ENCODE measurements at regions not wholly inside any gene's neighbourhood (a gene's known extent, or its start where the extent isn't known, plus 50 kb on each side); places are given as distances from the start of the nearest gene placed in this dataset.

DNA sequence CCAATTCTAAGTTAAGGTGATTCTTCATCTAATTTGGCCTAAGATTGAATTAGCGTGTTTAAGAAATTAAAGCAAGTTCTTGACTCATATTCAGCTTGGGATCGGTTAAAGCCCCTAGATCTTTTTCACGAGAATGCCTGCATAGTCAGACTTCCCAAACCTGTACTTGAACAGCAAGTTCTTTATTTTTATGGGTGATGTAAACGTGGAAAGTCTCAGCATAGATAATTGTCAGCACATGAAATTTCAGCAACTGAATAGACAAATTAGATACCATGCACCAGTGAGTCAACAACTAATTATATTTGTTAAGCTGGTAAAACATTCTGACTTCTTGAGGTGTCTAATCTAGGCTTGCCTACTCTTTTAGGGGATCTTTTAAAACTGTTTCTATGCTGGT is 183.1 kb upstream of the TNFAIP3 start:
- TF ChIP-seq ZNF274 (IDR thresholded peaks at IDR 0.05; ENCODE audit: low read depth, low read length): no peak
- no peak overlapping the region for H3K4me3 ChIP-seq (ENCODE audit: low read length)

DNA sequence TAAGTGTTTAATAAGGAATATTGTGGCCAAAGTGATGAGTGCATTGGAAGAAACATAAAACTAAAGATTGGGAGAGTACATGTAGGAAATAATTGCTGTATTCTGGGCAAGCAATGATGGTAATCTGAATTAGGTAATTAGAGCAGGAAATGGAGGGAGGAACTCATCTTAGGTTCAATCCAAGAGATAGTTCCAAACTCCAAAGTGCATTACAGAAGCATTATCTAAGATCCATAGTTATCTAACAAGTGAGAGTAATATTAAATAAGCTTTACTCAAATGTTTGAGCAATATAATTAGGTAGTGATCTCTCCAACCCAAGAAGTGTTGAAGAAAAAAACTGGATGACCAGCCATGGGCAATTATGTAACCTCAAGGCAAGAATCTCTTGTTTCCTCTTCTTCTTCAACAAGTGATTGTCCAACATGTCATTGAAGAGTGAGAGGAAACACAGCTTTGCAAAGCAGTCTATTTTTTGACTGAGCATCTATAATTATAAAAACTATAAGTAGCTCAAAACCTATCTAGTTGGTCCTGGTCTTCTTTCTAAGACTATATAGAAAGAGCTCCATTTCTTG is 181.2 kb upstream of the TNFAIP3 start:
- TF ChIP-seq ZNF274 (IDR thresholded peaks at IDR 0.05; ENCODE audit: low read depth, low read length): no peak
- no peak overlapping the region for H3K4me3 ChIP-seq (ENCODE audit: low read length)

DNA sequence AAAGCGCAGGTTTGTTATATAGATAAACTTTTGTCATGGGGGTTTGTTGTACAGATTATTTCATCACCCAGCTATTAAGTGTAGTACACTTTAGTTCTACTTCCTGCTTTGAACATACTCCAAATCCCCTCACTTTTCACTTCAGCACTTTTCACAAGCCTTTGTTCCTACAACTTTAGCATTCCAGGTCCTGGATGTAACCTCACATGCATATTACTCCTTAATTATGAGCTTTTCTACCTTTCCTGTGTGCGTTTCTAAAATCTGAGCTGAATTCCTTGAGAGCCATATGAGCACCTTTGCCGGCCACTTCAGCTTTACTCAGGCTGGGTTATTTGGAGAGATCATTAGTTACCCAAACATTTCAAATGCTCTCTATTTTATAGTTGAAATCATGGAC is 179.2 kb upstream of the TNFAIP3 start:
- no peak for TF ChIP-seq ZNF274 (IDR thresholded peaks at IDR 0.05; ENCODE audit: low read depth, low read length)
- no peak overlapping the region for H3K4me3 ChIP-seq (ENCODE audit: low read length)

GRCh38 chr6:137688230-137688971 is 178.7 kb upstream of the TNFAIP3 start:
- TF ChIP-seq ZNF274 (IDR thresholded peaks at IDR 0.05; ENCODE audit: low read depth, low read length): no peak
- H3K4me3 ChIP-seq (ENCODE audit: low read length): no peak overlapping the region

DNA sequence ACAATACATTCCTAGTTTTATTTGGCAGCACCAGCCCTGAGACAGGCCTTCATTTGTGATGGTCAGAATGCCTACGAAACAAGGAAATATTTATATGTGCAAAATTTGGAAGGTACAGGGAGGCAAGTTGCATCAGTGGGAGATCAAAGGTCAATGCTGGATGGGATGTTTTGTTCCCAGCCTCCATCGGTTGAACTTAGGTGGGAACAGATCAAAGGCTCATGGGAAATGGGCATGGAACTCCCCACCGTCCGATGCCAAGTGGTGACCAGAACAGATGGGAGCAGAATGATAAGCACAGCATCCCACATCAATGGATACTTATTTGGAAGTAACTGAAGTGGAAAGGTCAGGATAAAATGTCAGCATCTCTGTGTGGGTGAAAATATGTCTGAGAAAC is 177.7 kb upstream of the TNFAIP3 start:
- H3K4me3 ChIP-seq (ENCODE audit: low read length): no peak overlapping the region
- no peak for TF ChIP-seq ZNF274 (IDR thresholded peaks at IDR 0.05; ENCODE audit: low read depth, low read length)

- no peak overlapping the region for H3K4me3 ChIP-seq (ENCODE audit: low read length)
- no peak for TF ChIP-seq ZNF274 (IDR thresholded peaks at IDR 0.05; ENCODE audit: low read depth, low read length)
Measured at GRCh38 chr6:137690034-137690433, 177.0 kb upstream of the TNFAIP3 start.

- H3K4me3 ChIP-seq (ENCODE audit: low read length): no peak overlapping the region
- no peak for TF ChIP-seq ZNF274 (IDR thresholded peaks at IDR 0.05; ENCODE audit: low read depth, low read length)
Measured at GRCh38 chr6:137690721-137691120, 176.3 kb upstream of the TNFAIP3 start.

DNA sequence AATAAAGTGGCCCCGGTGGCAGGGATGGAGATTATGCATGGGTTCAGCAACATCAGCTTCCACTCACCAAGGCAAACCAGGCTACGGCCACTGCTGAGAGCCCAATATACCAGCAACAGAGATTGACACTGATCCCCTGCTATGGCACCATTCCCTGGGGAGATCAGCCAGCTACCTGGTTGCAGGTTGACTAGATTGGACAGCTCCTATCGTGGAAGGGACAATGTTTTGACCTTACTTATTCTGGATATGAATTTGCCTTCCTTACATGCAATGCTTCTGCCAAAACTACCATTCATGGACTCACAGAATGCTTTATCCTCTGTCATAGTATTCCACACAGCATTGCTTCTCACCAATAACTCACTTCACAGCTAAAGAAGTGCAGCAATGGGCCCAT is 174.8 kb upstream of the TNFAIP3 start:
- no peak overlapping the region for H3K4me3 ChIP-seq (ENCODE audit: low read length)
- no peak for TF ChIP-seq ZNF274 (IDR thresholded peaks at IDR 0.05; ENCODE audit: low read depth, low read length)

- TF ChIP-seq ZNF274 (IDR thresholded peaks at IDR 0.05; ENCODE audit: low read depth, low read length): no peak
- H3K4me3 ChIP-seq (ENCODE audit: low read length): no peak overlapping the region
Measured at GRCh38 chr6:137692806-137693205, 174.3 kb upstream of the TNFAIP3 start.

DNA sequence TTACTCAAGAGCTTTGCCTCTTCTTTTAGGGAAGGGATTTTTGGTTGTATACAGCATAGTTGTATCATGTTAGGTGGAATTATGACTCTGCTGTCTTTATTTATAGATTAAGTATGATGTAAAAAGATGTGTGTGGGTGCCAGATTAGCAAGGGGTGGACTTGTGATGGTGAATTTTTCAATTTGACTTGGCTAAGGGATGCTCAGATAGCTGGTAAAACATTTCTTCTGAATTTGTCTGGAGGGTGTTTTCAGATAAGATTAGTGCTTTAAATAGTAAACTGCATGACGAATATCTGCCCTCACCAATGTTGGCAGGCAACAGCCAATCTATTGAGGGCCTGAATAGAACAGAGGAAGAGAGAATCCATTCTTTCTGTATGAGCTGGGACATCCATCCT is 173.3 kb upstream of the TNFAIP3 start:
- no peak overlapping the region for H3K4me3 ChIP-seq (ENCODE audit: low read length)
- TF ChIP-seq ZNF274 (IDR thresholded peaks at IDR 0.05; ENCODE audit: low read depth, low read length): no peak

DNA sequence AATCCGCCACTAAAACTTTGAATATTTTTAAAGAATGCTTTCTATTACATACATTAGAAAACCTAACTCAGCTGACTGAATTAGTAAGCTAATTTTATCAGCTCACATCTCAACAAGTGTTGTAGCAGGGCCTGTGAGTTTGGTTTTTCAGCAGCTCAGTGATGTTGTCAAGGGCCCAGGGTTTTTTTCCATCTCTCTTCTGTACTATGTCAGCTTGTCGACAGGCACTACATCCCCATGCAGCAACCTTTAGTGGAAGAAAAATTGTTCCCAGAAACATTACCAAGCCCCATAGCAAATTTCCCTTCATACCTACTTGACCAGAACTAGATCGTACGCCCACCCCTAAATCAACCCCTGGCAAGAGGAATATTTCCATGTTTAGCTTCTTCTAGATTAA is 170.3 kb upstream of the TNFAIP3 start:
- no peak for TF ChIP-seq ZNF274 (IDR thresholded peaks at IDR 0.05; ENCODE audit: low read depth, low read length)
- no peak overlapping the region for H3K4me3 ChIP-seq (ENCODE audit: low read length)

GRCh38 chr6:137697267-137697938 is 169.7 kb upstream of the TNFAIP3 start:
- TF ChIP-seq ZNF274 (IDR thresholded peaks at IDR 0.05; ENCODE audit: low read depth, low read length): no peak
- H3K4me3 ChIP-seq (ENCODE audit: low read length): no peak overlapping the region

GRCh38 chr6:137698636-137699030 is 168.4 kb upstream of the TNFAIP3 start:
- H3K4me3 ChIP-seq (ENCODE audit: low read length): no peak overlapping the region
- no peak for TF ChIP-seq ZNF274 (IDR thresholded peaks at IDR 0.05; ENCODE audit: low read depth, low read length)

- no peak overlapping the region for H3K4me3 ChIP-seq (ENCODE audit: low read length)
- TF ChIP-seq ZNF274 (IDR thresholded peaks at IDR 0.05; ENCODE audit: low read depth, low read length): no peak
Measured at GRCh38 chr6:137699031-137699683, 167.9 kb upstream of the TNFAIP3 start.

DNA sequence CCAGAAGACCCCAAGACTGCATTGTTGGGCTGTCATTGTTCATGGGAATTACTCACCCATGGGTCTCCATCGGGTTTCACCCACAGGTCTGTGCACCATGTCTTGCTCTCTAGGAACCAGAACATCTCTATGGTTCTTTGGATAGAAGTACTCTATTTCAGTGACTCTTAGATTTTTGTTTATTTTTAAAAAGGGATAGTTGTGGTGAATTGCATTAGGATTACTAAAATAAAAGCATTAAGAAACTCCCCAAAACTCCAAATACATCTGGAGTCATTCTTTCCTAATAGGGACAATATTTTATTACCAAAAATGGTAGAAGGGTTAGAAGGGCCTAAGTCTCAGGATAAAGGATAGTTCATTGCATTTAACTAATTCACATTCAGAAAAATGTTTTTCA is 166.9 kb upstream of the TNFAIP3 start:
- TF ChIP-seq ZNF274 (IDR thresholded peaks at IDR 0.05; ENCODE audit: low read depth, low read length): no peak
- H3K4me3 ChIP-seq (ENCODE audit: low read length): no peak overlapping the region

All from GM08714 (cell line).